ENCODE measurements at regions not wholly inside any gene's neighbourhood (a gene's known extent, or its start where the extent isn't known, plus 50 kb on each side); places are given as distances from the start of the nearest gene placed in this dataset.
"Not testable (repeated sequence)": the region's sequence is repeated elsewhere in the genome, so short reads cannot be mapped to it uniquely, and the experiment has no call there.

DNA sequence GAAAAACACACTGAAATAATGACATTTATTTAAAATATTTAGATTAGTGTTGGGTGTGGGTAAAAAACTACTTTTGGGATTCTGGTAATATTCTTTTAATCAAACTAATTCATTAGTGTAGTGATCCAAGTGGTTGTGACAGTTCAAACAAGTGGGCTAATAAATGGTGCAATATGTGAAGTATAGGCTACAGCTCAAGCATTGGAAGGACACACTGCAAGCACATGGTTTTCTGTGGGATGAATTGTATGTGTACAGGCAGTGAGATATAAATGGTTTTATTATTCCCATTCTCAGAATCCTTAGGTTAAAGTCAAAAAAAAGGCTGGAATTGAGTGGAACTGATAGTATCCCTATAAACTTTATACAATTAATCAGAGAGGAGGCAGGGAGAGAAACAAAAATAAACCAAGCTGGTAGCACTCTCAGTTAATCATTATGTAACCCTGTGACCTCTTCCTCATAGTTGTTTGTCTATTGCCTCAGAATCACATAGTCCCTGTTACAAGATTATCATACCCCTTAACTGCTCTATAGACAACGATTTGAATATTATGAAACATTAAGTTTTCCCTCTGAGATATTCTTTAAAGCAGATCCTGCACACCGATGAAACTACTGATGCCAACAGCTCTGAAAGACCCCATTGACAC is 1755.4 kb upstream of the ACO1 start:
- H3K9me3 ChIP-seq (ENCODE audit: control insufficient read depth, insufficient read depth, low read length) = no peaks in the 10 kb centered on the region
- DNase-seq (no peak), ATAC-seq (no peak)
- no peaks in the 10 kb centered on the region for H3K36me3 ChIP-seq (ENCODE audit: control insufficient read depth, insufficient read depth, low read length)
- TF ChIP-seq, protein P1, sequence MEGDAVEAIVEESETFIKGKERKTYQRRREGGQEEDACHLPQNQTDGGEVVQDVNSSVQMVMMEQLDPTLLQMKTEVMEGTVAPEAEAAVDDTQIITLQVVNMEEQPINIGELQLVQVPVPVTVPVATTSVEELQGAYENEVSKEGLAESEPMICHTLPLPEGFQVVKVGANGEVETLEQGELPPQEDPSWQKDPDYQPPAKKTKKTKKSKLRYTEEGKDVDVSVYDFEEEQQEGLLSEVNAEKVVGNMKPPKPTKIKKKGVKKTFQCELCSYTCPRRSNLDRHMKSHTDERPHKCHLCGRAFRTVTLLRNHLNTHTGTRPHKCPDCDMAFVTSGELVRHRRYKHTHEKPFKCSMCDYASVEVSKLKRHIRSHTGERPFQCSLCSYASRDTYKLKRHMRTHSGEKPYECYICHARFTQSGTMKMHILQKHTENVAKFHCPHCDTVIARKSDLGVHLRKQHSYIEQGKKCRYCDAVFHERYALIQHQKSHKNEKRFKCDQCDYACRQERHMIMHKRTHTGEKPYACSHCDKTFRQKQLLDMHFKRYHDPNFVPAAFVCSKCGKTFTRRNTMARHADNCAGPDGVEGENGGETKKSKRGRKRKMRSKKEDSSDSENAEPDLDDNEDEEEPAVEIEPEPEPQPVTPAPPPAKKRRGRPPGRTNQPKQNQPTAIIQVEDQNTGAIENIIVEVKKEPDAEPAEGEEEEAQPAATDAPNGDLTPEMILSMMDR (IDR thresholded peaks at IDR 0.05) = no peak
- H3K27me3 ChIP-seq (ENCODE audit: control insufficient read depth, insufficient read depth, low read length) = no peaks in the 10 kb centered on the region
- H3K27ac ChIP-seq (ENCODE audit: low read length) = no peak overlapping the region
- 95% methylated on average over 2 of the region's 2 CpGs for WGBS (ENCODE audit: insufficient coverage)
- no peak overlapping the region for H3K4me3 Mint-ChIP-seq
- no peaks in the 10 kb centered on the region for H3K36me3 Mint-ChIP-seq
- intact Hi-C loops (cut with micrococcal nuclease) = no loop called here
- peaks cover 8 to 12% of the 10 kb centered on the region in 2 donors for H3K9me3 Mint-ChIP-seq
- no peak overlapping the region for H3K4me3 ChIP-seq (ENCODE audit: low read length)
- no peak overlapping the region for H3K27ac Mint-ChIP-seq
- no peaks in the 10 kb centered on the region for H3K4me1 Mint-ChIP-seq
- H3K4me1 ChIP-seq (ENCODE audit: control insufficient read depth, insufficient read depth, low read length) = no peaks in the 10 kb centered on the region
- H3K27me3 Mint-ChIP-seq (ENCODE audit: low read depth in 2 of 2) = no peaks in the 10 kb centered on the region

GRCh38 chr9:30630459-30630858 is 1754.0 kb upstream of the ACO1 start:
- Histone ChIP-seq H3K9me3 (ENCODE audit: control insufficient read depth, insufficient read depth, low read length) (no peaks in the 10 kb centered on the region), H3K4me3 (ENCODE audit: low read length) (no peak overlapping the region), H3K27ac (ENCODE audit: low read length) (no peak overlapping the region), H3K27me3 (ENCODE audit: control insufficient read depth, insufficient read depth, low read length) (no peaks in the 10 kb centered on the region), H3K4me1 (ENCODE audit: control insufficient read depth, insufficient read depth, low read length) (no peaks in the 10 kb centered on the region), H3K36me3 (ENCODE audit: control insufficient read depth, insufficient read depth, low read length) (no peaks in the 10 kb centered on the region)
- ATAC-seq = no peak
- intact Hi-C loops (cut with micrococcal nuclease) = no loop called here
- Mint-ChIP-seq H3K27me3 (ENCODE audit: low read depth in 2 of 2) (no peaks in the 10 kb centered on the region), H3K4me3 (no peak overlapping the region), H3K9me3 (peaks cover 5 to 10% of the 10 kb centered on the region in 2 donors), H3K27ac (no peak overlapping the region), H3K4me1 (no peaks in the 10 kb centered on the region), H3K36me3 (peaks cover 2% of the 10 kb centered on the region)
- TF ChIP-seq, protein P1 (IDR thresholded peaks at IDR 0.05) = no peak
- no peak for DNase-seq

DNA sequence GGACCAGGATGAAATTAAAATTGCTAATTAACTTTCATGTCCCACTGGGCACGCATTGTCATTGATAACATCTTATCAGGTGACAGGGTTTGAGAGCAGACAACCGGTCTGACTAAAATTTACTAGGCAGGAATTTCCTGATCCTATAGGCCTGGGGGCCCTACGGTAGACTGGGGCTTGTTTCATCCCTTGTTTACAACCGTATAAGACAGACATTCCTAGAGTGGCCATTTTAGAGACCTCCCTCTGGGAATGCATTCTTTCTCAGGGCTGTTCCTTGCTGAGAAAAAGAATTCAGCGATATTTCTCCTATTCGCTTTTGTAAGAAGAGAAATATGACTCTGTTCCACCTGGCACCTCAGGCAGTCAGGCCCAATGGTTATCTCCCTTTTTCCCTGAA is 1737.8 kb upstream of the ACO1 start:
- H3K27ac ChIP-seq (ENCODE audit: low read length); H3K4me1 Mint-ChIP-seq; H3K4me1 ChIP-seq (ENCODE audit: control insufficient read depth, insufficient read depth, low read length); H3K36me3 Mint-ChIP-seq; H3K9me3 Mint-ChIP-seq; intact Hi-C loops (cut with micrococcal nuclease); H3K27me3 Mint-ChIP-seq (ENCODE audit: low read depth in 2 of 2); H3K36me3 ChIP-seq (ENCODE audit: control insufficient read depth, insufficient read depth, low read length); H3K4me3 ChIP-seq (ENCODE audit: low read length); H3K4me3 Mint-ChIP-seq; H3K27me3 ChIP-seq (ENCODE audit: control insufficient read depth, insufficient read depth, low read length); DNase-seq; H3K27ac Mint-ChIP-seq; ATAC-seq; H3K9me3 ChIP-seq (ENCODE audit: control insufficient read depth, insufficient read depth, low read length): not testable (repeated sequence)
- WGBS (ENCODE audit: insufficient coverage) = 98% methylated on average over 6 of the region's 6 CpGs

DNA sequence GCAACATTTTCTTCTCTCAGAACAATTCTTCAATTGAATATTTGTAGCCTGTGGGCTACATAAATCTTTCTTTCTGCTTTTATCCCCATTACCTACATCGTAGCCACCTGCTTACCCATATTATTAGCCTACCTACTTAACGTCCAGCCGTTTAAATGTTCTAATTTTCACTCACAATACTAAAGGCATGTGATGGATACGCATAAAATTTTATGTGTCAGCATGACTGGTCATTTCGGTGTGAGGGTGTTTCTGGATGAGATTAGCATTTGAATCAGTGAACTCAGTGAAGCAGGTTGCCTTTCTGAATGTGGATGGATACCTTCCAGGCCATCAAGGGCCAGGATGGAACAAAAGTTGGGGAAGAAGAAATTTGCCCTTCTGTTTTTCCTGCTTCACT is 1722.5 kb upstream of the ACO1 start:
- Mint-ChIP-seq H3K36me3 (no peaks in the 10 kb centered on the region), H3K27me3 (ENCODE audit: low read depth in 2 of 2) (no peaks in the 10 kb centered on the region), H3K9me3 (peaks cover 0 to 3% of the 10 kb centered on the region in 2 donors), H3K4me1 (no peaks in the 10 kb centered on the region), H3K27ac (no peak overlapping the region), H3K4me3 (no peak overlapping the region)
- Histone ChIP-seq H3K27ac (ENCODE audit: low read length) (no peak overlapping the region), H3K4me1 (ENCODE audit: control insufficient read depth, insufficient read depth, low read length) (no peaks in the 10 kb centered on the region), H3K36me3 (ENCODE audit: control insufficient read depth, insufficient read depth, low read length) (no peaks in the 10 kb centered on the region), H3K27me3 (ENCODE audit: control insufficient read depth, insufficient read depth, low read length) (no peaks in the 10 kb centered on the region), H3K9me3 (ENCODE audit: control insufficient read depth, insufficient read depth, low read length) (no peaks in the 10 kb centered on the region), H3K4me3 (ENCODE audit: low read length) (no peak overlapping the region)
- TF ChIP-seq, protein P1 (IDR thresholded peaks at IDR 0.05) = no peak
- ATAC-seq (no peak), DNase-seq (no peak)
- intact Hi-C loops (cut with micrococcal nuclease) = loop anchor here (10.0 kb wide), 1 partner anchor 63 kb away; no protein-coding TSS in a partner anchor
- WGBS (ENCODE audit: insufficient coverage) = 76% methylated on average over 5 of the region's 5 CpGs
